A549 (cell line): ENCODE measurements at regions not wholly inside any gene's neighbourhood (a gene's known extent, or its start where the extent isn't known, plus 50 kb on each side); places are given as distances from the start of the nearest gene placed in this dataset.

Experiments
- BHLHE40 ChIP-seq: IDR thresholded peaks from 2 replicates; pipeline ENCODE4 v1.6.1; 2012; ENCODE audit warnings: low read depth, low read length, inconsistent platforms
- CBX2 ChIP-seq: fragments of 200-600 bp; sonication (generic); IDR thresholded peaks from 2 replicates; pipeline ENCODE4 v1.6.1; 2016; ENCODE audit warnings: low read depth, mild to moderate bottlenecking, borderline replicate concordance
- CTCF ChIP-seq: fragments of >200 bp; sonication (Bioruptor Twin); formaldehyde crosslinking; IDR thresholded peaks from 3 replicates; pipeline ENCODE4 v1.5.1; 2016
- EHF ChIP-seq: fragments of 250-450 bp; sonication (Bioruptor Pico); IDR thresholded peaks from 2 replicates; pipeline ENCODE4 v1.5.0; 2020; ENCODE audit warnings: mild to moderate bottlenecking
- FOSL2 ChIP-seq, 2 experiments: fragments of 450-650 bp in 1 of 2; fragments of >200 bp in 1 of 2; sonication (Bioruptor Twin) in 1 of 2; formaldehyde crosslinking; IDR thresholded peaks; 2 replicates each; pipeline versions ENCODE4 v1.5.0 to v1.6.1; 2016 to 2020; ENCODE audit warnings: mild to moderate bottlenecking in 1 of 2, moderate library complexity in 1 of 2
- KDM5A ChIP-seq: fragments of 200-600 bp; sonication (generic); IDR thresholded peaks from 2 replicates; pipeline ENCODE4 v1.6.1; 2016; ENCODE audit warnings: antibody characterized with exemption, mild to moderate bottlenecking
- NFE2L2 ChIP-seq: fragments of 150-350 bp; conservative IDR thresholded peaks from 2 replicates; pipeline ENCODE4 v1.6.1; 2014; ENCODE audit warnings: low read length
- POLR2A ChIP-seq: IDR thresholded peaks from 2 replicates; pipeline ENCODE4 v1.6.1; 2012; ENCODE audit warnings: mild to moderate bottlenecking, low read length
- RAD21 ChIP-seq, 2 experiments: fragments of >200 bp in 1 of 2; sonication (Bioruptor Twin) in 1 of 2; formaldehyde crosslinking in 1 of 2; IDR thresholded peaks in 1 of 2; conservative IDR thresholded peaks in 1 of 2; 2 replicates in 1 of 2; 3 replicates in 1 of 2; pipeline ENCODE4 v1.6.1; 2012 to 2018; ENCODE audit warnings: inconsistent platforms in 1 of 2
- RCOR1 ChIP-seq: fragments of 150-350 bp; IDR thresholded peaks from 2 replicates; pipeline ENCODE4 v1.6.1; 2014; ENCODE audit warnings: antibody characterized with exemption, low read length, low read depth
- SMC3 ChIP-seq: fragments of >200 bp; sonication (Bioruptor Twin); formaldehyde crosslinking; IDR thresholded peaks from 3 replicates; pipeline ENCODE4 v1.6.1; 2018; ENCODE audit warnings: inconsistent platforms

GRCh38 chr4:23219779-23220408 is 527.2 kb downstream of the GBA3 start:
- no peak for TF ChIP-seq RAD21 (conservative IDR thresholded peaks at IDR 0.05 in 1 of 2, IDR thresholded peaks at IDR 0.05 in 1 of 2)
- TF ChIP-seq CTCF: no peak
- TF ChIP-seq BHLHE40: no peak
- no peak for TF ChIP-seq SMC3
- TF ChIP-seq POLR2A: no peak
- TF ChIP-seq CBX2: no peak
- no peak for TF ChIP-seq KDM5A
- TF ChIP-seq EHF (CRISPR knock-in tag): no peak
- no peak for TF ChIP-seq RCOR1
- TF ChIP-seq FOSL2 (IDR thresholded peaks at IDR 0.05): no peak
- TF ChIP-seq FOSL2 (CRISPR knock-in tag; IDR thresholded peaks at IDR 0.05): no peak
- no peak for TF ChIP-seq NFE2L2
